ENCODE measurements at regions not wholly inside any gene's neighbourhood (a gene's known extent, or its start where the extent isn't known, plus 50 kb on each side); places are given as distances from the start of the nearest gene placed in this dataset.

- Histone ChIP-seq H3F3A (replicated peaks; ENCODE audit: low read depth) (no peaks in the 10 kb centered on the region), H3K79me2 (replicated peaks; ENCODE audit: insufficient read depth) (no peaks in the 10 kb centered on the region), H3K27me3 (ENCODE audit: insufficient read depth) (no peaks in the 10 kb centered on the region), H3K4me2 (no peak overlapping the region), H3K27ac (ENCODE audit: low read depth) (no peak overlapping the region), H3K4me1 (ENCODE audit: insufficient read depth) (no peaks in the 10 kb centered on the region), H3K4me3 (no peak overlapping the region), H4K20me1 (replicated peaks; ENCODE audit: insufficient read depth) (no peaks in the 10 kb centered on the region), H3K9me2 (ENCODE audit: insufficient read depth) (0 out of 2 replicates have a peak, but pooled peaks cover 2% of the 10 kb centered on the region), H3K36me3 (ENCODE audit: insufficient read depth) (peaks cover 20% of the 10 kb centered on the region), H2AFZ (no peak overlapping the region)
- TF ChIP-seq POLR2AphosphoS5 (IDR thresholded peaks at IDR 0.05; ENCODE audit: low read depth) = no peak
- TF ChIP-seq, protein P1, sequence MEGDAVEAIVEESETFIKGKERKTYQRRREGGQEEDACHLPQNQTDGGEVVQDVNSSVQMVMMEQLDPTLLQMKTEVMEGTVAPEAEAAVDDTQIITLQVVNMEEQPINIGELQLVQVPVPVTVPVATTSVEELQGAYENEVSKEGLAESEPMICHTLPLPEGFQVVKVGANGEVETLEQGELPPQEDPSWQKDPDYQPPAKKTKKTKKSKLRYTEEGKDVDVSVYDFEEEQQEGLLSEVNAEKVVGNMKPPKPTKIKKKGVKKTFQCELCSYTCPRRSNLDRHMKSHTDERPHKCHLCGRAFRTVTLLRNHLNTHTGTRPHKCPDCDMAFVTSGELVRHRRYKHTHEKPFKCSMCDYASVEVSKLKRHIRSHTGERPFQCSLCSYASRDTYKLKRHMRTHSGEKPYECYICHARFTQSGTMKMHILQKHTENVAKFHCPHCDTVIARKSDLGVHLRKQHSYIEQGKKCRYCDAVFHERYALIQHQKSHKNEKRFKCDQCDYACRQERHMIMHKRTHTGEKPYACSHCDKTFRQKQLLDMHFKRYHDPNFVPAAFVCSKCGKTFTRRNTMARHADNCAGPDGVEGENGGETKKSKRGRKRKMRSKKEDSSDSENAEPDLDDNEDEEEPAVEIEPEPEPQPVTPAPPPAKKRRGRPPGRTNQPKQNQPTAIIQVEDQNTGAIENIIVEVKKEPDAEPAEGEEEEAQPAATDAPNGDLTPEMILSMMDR (conservative IDR thresholded peaks at IDR 0.05; ENCODE audit: low read depth in 2 of 2) = no peak
- no peak for TF ChIP-seq CREB1 (CRISPR knock-in tag; IDR thresholded peaks at IDR 0.05; ENCODE audit: low read depth)
- no peak for TF ChIP-seq EZH2 (IDR thresholded peaks at IDR 0.05; ENCODE audit: low read depth, unreplicated experiment)
- no peak for TF ChIP-seq ETS1 (IDR thresholded peaks at IDR 0.05)
- TF ChIP-seq, protein P2, sequence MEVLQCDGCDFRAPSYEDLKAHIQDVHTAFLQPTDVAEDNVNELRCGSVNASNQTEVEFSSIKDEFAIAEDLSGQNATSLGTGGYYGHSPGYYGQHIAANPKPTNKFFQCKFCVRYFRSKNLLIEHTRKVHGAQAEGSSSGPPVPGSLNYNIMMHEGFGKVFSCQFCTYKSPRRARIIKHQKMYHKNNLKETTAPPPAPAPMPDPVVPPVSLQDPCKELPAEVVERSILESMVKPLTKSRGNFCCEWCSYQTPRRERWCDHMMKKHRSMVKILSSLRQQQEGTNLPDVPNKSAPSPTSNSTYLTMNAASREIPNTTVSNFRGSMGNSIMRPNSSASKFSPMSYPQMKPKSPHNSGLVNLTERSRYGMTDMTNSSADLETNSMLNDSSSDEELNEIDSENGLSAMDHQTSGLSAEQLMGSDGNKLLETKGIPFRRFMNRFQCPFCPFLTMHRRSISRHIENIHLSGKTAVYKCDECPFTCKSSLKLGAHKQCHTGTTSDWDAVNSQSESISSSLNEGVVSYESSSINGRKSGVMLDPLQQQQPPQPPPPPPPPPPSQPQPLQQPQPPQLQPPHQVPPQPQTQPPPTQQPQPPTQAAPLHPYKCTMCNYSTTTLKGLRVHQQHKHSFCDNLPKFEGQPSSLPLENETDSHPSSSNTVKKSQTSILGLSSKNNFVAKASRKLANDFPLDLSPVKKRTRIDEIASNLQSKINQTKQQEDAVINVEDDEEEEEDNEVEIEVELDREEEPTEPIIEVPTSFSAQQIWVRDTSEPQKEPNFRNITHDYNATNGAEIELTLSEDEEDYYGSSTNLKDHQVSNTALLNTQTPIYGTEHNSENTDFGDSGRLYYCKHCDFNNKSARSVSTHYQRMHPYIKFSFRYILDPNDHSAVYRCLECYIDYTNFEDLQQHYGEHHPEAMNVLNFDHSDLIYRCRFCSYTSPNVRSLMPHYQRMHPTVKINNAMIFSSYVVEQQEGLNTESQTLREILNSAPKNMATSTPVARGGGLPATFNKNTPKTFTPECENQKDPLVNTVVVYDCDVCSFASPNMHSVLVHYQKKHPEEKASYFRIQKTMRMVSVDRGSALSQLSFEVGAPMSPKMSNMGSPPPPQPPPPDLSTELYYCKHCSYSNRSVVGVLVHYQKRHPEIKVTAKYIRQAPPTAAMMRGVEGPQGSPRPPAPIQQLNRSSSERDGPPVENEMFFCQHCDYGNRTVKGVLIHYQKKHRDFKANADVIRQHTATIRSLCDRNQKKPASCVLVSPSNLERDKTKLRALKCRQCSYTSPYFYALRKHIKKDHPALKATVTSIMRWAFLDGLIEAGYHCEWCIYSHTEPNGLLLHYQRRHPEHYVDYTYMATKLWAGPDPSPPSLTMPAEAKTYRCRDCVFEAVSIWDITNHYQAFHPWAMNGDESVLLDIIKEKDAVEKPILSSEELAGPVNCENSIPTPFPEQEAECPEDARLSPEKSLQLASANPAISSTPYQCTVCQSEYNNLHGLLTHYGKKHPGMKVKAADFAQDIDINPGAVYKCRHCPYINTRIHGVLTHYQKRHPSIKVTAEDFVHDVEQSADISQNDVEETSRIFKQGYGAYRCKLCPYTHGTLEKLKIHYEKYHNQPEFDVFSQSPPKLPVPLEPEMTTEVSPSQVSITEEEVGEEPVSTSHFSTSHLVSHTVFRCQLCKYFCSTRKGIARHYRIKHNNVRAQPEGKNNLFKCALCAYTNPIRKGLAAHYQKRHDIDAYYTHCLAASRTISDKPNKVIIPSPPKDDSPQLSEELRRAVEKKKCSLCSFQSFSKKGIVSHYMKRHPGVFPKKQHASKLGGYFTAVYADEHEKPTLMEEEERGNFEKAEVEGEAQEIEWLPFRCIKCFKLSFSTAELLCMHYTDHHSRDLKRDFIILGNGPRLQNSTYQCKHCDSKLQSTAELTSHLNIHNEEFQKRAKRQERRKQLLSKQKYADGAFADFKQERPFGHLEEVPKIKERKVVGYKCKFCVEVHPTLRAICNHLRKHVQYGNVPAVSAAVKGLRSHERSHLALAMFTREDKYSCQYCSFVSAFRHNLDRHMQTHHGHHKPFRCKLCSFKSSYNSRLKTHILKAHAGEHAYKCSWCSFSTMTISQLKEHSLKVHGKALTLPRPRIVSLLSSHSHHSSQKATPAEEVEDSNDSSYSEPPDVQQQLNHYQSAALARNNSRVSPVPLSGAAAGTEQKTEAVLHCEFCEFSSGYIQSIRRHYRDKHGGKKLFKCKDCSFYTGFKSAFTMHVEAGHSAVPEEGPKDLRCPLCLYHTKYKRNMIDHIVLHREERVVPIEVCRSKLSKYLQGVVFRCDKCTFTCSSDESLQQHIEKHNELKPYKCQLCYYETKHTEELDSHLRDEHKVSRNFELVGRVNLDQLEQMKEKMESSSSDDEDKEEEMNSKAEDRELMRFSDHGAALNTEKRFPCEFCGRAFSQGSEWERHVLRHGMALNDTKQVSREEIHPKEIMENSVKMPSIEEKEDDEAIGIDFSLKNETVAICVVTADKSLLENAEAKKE (CRISPR knock-in tag; IDR thresholded peaks at IDR 0.05) = no peak
- TF ChIP-seq EZH2phosphoT487 (IDR thresholded peaks at IDR 0.05; ENCODE audit: unreplicated experiment) = no peak
- no peak for TF ChIP-seq NANOG (IDR thresholded peaks at IDR 0.05; ENCODE audit: borderline replicate concordance)
- no peak for TF ChIP-seq JUNB (IDR thresholded peaks at IDR 0.05; ENCODE audit: unreplicated experiment)
- TF ChIP-seq, protein P3, sequence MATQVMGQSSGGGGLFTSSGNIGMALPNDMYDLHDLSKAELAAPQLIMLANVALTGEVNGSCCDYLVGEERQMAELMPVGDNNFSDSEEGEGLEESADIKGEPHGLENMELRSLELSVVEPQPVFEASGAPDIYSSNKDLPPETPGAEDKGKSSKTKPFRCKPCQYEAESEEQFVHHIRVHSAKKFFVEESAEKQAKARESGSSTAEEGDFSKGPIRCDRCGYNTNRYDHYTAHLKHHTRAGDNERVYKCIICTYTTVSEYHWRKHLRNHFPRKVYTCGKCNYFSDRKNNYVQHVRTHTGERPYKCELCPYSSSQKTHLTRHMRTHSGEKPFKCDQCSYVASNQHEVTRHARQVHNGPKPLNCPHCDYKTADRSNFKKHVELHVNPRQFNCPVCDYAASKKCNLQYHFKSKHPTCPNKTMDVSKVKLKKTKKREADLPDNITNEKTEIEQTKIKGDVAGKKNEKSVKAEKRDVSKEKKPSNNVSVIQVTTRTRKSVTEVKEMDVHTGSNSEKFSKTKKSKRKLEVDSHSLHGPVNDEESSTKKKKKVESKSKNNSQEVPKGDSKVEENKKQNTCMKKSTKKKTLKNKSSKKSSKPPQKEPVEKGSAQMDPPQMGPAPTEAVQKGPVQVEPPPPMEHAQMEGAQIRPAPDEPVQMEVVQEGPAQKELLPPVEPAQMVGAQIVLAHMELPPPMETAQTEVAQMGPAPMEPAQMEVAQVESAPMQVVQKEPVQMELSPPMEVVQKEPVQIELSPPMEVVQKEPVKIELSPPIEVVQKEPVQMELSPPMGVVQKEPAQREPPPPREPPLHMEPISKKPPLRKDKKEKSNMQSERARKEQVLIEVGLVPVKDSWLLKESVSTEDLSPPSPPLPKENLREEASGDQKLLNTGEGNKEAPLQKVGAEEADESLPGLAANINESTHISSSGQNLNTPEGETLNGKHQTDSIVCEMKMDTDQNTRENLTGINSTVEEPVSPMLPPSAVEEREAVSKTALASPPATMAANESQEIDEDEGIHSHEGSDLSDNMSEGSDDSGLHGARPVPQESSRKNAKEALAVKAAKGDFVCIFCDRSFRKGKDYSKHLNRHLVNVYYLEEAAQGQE (IDR thresholded peaks at IDR 0.05; ENCODE audit: unreplicated experiment) = no peak
- TF ChIP-seq ZNF114 (CRISPR knock-in tag; IDR thresholded peaks at IDR 0.05) = no peak
- no peak for TF ChIP-seq STAT1 (IDR thresholded peaks at IDR 0.05; ENCODE audit: unreplicated experiment)
- no peak for TF ChIP-seq ZNF331 (CRISPR knock-in tag; IDR thresholded peaks at IDR 0.05; ENCODE audit: low read depth)
- DNase-seq (ENCODE audit: low spot score) (no peak), ATAC-seq (no peak)
- Mint-ChIP-seq H3K9me3 (peaks cover 25% of the 10 kb centered on the region), H3K4me1 (no peaks in the 10 kb centered on the region), H3K27ac (no peak overlapping the region), H3K36me3 (ENCODE audit: low read depth) (peaks cover 22% of the 10 kb centered on the region), H3K27me3 (ENCODE audit: insufficient read depth, low read depth, poor library complexity) (no peaks in the 10 kb centered on the region), H3K4me3 (no peak overlapping the region)
These were observed 1323.5 kb upstream of the SLC10A2 start for GRCh38 chr13:104389691-104390090.

All from GM23338 (cell line).